Testis (tissue), 2 donors: ENCODE measurements at regions not wholly inside any gene's neighbourhood (a gene's known extent, or its start where the extent isn't known, plus 50 kb on each side); places are given as distances from the start of the nearest gene placed in this dataset.

Source experiments
- DNase-seq: peaks from one replicate; pipeline ENCODE4 v3.0.0-alpha.2; 2019
- H3K27ac ChIP-seq, 2 donors: fragments of 200-600 bp; sonication (generic); one replicate each; pipeline ENCODE4 v1.5.1; 2019
- H3K27me3 ChIP-seq: fragments of 200-600 bp; sonication (generic); one replicate; pipeline ENCODE4 v1.5.1; 2019
- H3K36me3 ChIP-seq: fragments of 200-600 bp; sonication (generic); one replicate; pipeline ENCODE4 v1.5.1; 2017; ENCODE audit warnings: low read depth; ENCODE audit errors: missing control alignments
- H3K4me1 ChIP-seq: fragments of 200-600 bp; sonication (generic); one replicate; pipeline ENCODE4 v1.5.1; 2019
- H3K4me3 ChIP-seq, 2 donors: fragments of 200-600 bp; sonication (generic); one replicate each; pipeline ENCODE4 v1.5.1; 2017 to 2019
- H3K9me3 ChIP-seq: fragments of 200-600 bp; sonication (generic); one replicate; pipeline ENCODE4 v1.5.1; 2017
- CTCF ChIP-seq, 3 experiments: fragments of 450-650 bp in 2 of 3; fragments of 200-600 bp in 1 of 3; sonication (generic) in 1 of 3; IDR thresholded peaks; one replicate each; pipeline ENCODE4 v1.5.1; 2016 to 2019; ENCODE audit warnings: antibody characterized with exemption in 3 of 3, mild to moderate bottlenecking in 2 of 3, moderate library complexity in 1 of 3
- POLR2A ChIP-seq: fragments of 450-650 bp; IDR thresholded peaks from one replicate; pipeline ENCODE4 v1.6.1; 2017; ENCODE audit warnings: antibody characterized with exemption, mild to moderate bottlenecking, moderate library complexity
- WGBS, 2 donors: methylation state at CpG; one replicate each; pipeline ENCODE4 v1.1.5; 2018; 5-methylcytosine and 5-hydroxymethylcytosine counted together
- intact Hi-C: fragments of 100-400 bp; cut with DNase I; formaldehyde crosslinking; loops from one replicate; pipeline ENCODE4 v1.15.1; 2023; ENCODE audit warnings: low total_unique reads

GRCh38 chr6:23003671-23004467, 434.5 kb downstream of the HDGFL1 start:
- Histone ChIP-seq H3K27me3 (no peaks in the 10 kb centered on the region), H3K9me3 (no peaks in the 10 kb centered on the region), H3K4me3 (no peak overlapping the region), H3K4me1 (no peaks in the 10 kb centered on the region), H3K36me3 (no peaks in the 10 kb centered on the region), H3K27ac (no peak overlapping the region)
- WGBS, 2 donors, result 54 to 59% methylated on average over 14 of the region's 14 CpGs
- DNase-seq, result no peak
- TF ChIP-seq CTCF (IDR thresholded peaks at IDR 0.05), result no peak
- no peak for TF ChIP-seq POLR2A
- intact Hi-C loops, result no loop called here

GRCh38 chr6:23006656-23007055, 437.3 kb downstream of the HDGFL1 start:
- H3K27ac ChIP-seq, result no peak overlapping the region

GRCh38 chr6:23011615-23012014, 442.2 kb downstream of the HDGFL1 start:
- TF ChIP-seq POLR2A (no peak), CTCF (IDR thresholded peaks at IDR 0.05) (no peak)
- no peak overlapping the region for H3K4me3 ChIP-seq
- intact Hi-C loops, result no loop called here
- no peaks in the 10 kb centered on the region for H3K4me1 ChIP-seq
- H3K27ac ChIP-seq, result no peak overlapping the region
- H3K9me3 ChIP-seq, result no peaks in the 10 kb centered on the region
- no peak for DNase-seq
- H3K36me3 ChIP-seq, result no peaks in the 10 kb centered on the region
- H3K27me3 ChIP-seq, result no peaks in the 10 kb centered on the region

More at GRCh38 chr6:23006656-23007055, 437.3 kb downstream of the HDGFL1 start:
- no peak for DNase-seq
- WGBS, 2 donors, result 55 to 96% methylated on average over 1 of the region's 1 CpG
- H3K27me3 ChIP-seq, result no peaks in the 10 kb centered on the region
- H3K36me3 ChIP-seq, result no peaks in the 10 kb centered on the region
- TF ChIP-seq CTCF (IDR thresholded peaks at IDR 0.05), result no peak
- TF ChIP-seq POLR2A, result no peak
- H3K4me3 ChIP-seq, result no peak overlapping the region
- intact Hi-C loops, result no loop called here
- no peaks in the 10 kb centered on the region for H3K9me3 ChIP-seq
- H3K4me1 ChIP-seq, result no peaks in the 10 kb centered on the region

GRCh38 chr6:23013776-23014175, 444.4 kb downstream of the HDGFL1 start:
- no peak overlapping the region for H3K27ac ChIP-seq
- H3K27me3 ChIP-seq, result no peaks in the 10 kb centered on the region
- WGBS, 2 donors, result 80 to 84% methylated on average over 6 of the region's 6 CpGs
- no peak overlapping the region for H3K4me3 ChIP-seq
- H3K9me3 ChIP-seq, result no peaks in the 10 kb centered on the region
- H3K4me1 ChIP-seq, result no peaks in the 10 kb centered on the region
- no peaks in the 10 kb centered on the region for H3K36me3 ChIP-seq
- intact Hi-C loops, result no loop called here
- TF ChIP-seq CTCF (IDR thresholded peaks at IDR 0.05) (no peak), POLR2A (no peak)
- no peak for DNase-seq

- Histone ChIP-seq H3K4me1 (no peaks in the 10 kb centered on the region), H3K27me3 (no peaks in the 10 kb centered on the region), H3K9me3 (no peaks in the 10 kb centered on the region), H3K4me3 (no peak overlapping the region), H3K36me3 (no peaks in the 10 kb centered on the region), H3K27ac (no peak overlapping the region)
- intact Hi-C loops, result no loop called here
- 85 to 91% methylated on average over 2 of the region's 2 CpGs for WGBS, 2 donors
- no peak for DNase-seq
- TF ChIP-seq POLR2A (no peak), CTCF (IDR thresholded peaks at IDR 0.05) (no peak)
These were observed 447.3 kb downstream of the HDGFL1 start for GRCh38 chr6:23016696-23017095.
